Activated CD8-positive, alpha-beta T cell treated with anti-CD3 and anti-CD28 coated beads, Interleukin-2, amount 10 ng/mL, durations not matched to agents 7 days and 5 days (primary cell): ENCODE measurements at regions not wholly inside any gene's neighbourhood (a gene's known extent, or its start where the extent isn't known, plus 50 kb on each side); places are given as distances from the start of the nearest gene placed in this dataset.

ENCODE experiments used
- ATAC-seq: fragments of 150-1000 bp; cut with Tn5 transposase; one replicate; pipeline ENCODE4 v1.10.0; 2021; ENCODE audit warnings: moderate library complexity
- CTCF ChIA-PET: fragments of 350-600 bp; sonication (Branson Sonifier 250); formaldehyde crosslinking; loops from one replicate; lab custom pipeline; 2021; ENCODE audit warnings: antibody characterized with exemption; lab: Charles Lee
- POLR2A ChIA-PET: fragments of 350-600 bp; sonication (Branson Sonifier 250); formaldehyde crosslinking; loops from one replicate; lab custom pipeline; 2021; ENCODE audit warnings: antibody characterized with exemption; lab: Charles Lee
- DNase-seq: peaks from one replicate; pipeline ENCODE4 v3.0.0-alpha.2; 2020
- H3K27ac Mint-ChIP-seq: one replicate; pipeline ENCODE4 v1.8.0; 2021; ENCODE audit warnings: mild to moderate bottlenecking, mixed read lengths
- H3K27me3 Mint-ChIP-seq: one replicate; pipeline ENCODE4 v1.8.0; 2021; ENCODE audit warnings: low read depth, mixed read lengths
- H3K36me3 Mint-ChIP-seq: one replicate; pipeline ENCODE4 v1.8.0; 2021; ENCODE audit warnings: low read depth, mixed read lengths
- H3K4me1 Mint-ChIP-seq: one replicate; pipeline ENCODE4 v1.8.0; 2021; ENCODE audit warnings: low read depth, mixed read lengths
- H3K4me3 Mint-ChIP-seq: one replicate; pipeline ENCODE4 v1.8.0; 2021; ENCODE audit warnings: mild to moderate bottlenecking, mixed read lengths
- H3K9me3 Mint-ChIP-seq: one replicate; pipeline ENCODE4 v1.8.0; 2022; ENCODE audit warnings: mixed read lengths; ENCODE audit not compliant: insufficient read depth

DNA sequence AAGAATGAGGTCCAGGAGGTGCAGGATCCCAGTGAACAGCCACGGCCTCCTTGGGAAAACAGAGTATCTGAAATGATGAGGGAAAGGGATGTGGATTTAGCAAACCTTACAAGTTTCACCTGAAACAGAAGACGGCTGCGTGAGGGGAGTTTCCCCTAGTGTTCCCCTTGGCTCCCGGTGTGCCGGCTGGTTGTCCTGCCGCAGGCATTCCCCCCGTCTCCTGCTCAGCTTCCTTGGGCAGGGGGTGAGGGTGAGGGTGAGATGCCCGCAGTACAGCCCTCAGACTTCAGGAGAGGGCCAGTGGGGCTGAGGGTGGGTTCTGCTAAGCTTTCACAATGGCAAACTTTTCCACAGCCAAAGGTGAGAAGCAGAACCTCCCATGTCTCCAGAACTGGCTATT lies 201.1 kb upstream of the SOX1 start:
- Mint-ChIP-seq H3K4me1 (no peaks in the 10 kb centered on the region), H3K36me3 (no peaks in the 10 kb centered on the region), H3K4me3 (no peak overlapping the region), H3K27me3 (no peaks in the 10 kb centered on the region), H3K27ac (no peak overlapping the region), H3K9me3 (no peaks in the 10 kb centered on the region)
- ChIA-PET CTCF (no interaction called here), POLR2A (no interaction called here)
- ATAC-seq = no peak
- DNase-seq = no peak

DNA sequence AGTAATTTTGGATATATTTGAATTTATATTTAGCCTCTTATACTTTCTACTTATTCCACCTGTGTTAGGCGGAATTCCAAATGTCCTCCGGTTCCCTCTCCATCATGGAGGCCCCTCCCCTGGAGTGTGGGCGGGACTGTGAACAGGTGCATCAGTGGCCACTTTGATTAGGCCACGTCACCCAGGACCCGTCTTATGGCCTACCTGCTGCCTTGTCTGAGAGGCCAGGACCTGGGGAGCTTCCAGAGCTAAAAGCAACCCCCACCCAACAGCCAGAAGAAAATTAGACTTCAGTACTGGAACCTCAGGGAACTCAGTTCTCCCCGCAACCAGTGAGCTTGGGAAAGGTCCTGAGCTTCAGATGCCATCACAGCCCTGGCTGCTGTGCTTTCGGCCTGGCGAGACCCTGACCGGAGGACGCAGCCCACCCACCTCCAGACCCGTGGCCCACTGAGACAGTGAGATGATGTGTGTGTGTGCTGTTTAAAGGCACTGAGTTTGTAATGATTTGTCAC lies 200.2 kb upstream of the SOX1 start:
- ATAC-seq = no peak
- Mint-ChIP-seq H3K27me3 (no peaks in the 10 kb centered on the region), H3K36me3 (no peaks in the 10 kb centered on the region), H3K4me1 (no peaks in the 10 kb centered on the region), H3K4me3 (no peak overlapping the region), H3K27ac (no peak overlapping the region), H3K9me3 (no peaks in the 10 kb centered on the region)
- ChIA-PET POLR2A (no interaction called here), CTCF (no interaction called here)
- no peak for DNase-seq

DNA sequence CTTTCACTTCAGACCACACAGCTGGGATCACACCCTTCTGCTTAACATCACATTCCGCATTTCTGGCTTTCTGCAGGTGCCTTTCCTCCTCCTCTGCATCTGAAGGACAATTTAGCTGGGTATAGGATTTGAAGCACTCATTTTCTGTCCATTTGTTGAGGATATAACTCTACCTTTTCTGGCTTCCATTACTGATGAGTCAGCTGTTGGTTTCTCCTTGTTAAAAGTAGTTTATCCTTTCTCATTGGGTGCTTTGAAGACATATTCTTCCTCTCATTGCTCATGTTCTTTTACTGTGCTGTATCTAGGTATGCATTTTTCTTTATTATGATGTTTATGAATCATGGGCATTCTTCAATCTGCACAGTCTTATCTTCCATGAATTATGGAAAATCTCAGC lies 199.3 kb upstream of the SOX1 start:
- no peaks in the 10 kb centered on the region for H3K27me3 Mint-ChIP-seq
- ATAC-seq (no peak), DNase-seq (no peak)
- no peak overlapping the region for H3K4me3 Mint-ChIP-seq
- H3K27ac Mint-ChIP-seq = no peak overlapping the region
- no peaks in the 10 kb centered on the region for H3K4me1 Mint-ChIP-seq
- H3K36me3 Mint-ChIP-seq = no peaks in the 10 kb centered on the region
- H3K9me3 Mint-ChIP-seq = no peaks in the 10 kb centered on the region
- CTCF ChIA-PET = no interaction called here
- POLR2A ChIA-PET = no interaction called here

DNA sequence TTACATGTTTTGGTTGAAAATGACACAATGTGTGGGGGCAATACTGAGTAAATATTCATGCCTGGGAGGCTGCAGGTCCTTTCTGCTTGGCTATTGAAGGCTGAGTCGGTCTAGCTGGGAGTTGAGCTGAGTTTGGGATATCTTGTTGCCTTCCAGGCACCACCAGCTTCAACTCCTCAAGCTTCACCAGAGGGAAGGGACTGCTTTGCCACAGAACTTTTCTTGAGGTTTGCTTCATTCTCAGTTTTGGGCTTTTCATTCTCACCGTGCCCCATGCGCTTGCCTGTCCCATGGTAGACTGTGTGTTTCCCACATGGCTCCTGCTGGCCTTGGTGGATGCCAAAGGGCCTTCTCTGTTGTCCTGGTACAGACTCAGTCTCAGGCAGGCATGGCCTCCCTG lies 198.2 kb upstream of the SOX1 start:
- Mint-ChIP-seq H3K4me3 (no peak overlapping the region), H3K9me3 (no peaks in the 10 kb centered on the region), H3K4me1 (no peaks in the 10 kb centered on the region), H3K27ac (no peak overlapping the region), H3K36me3 (no peaks in the 10 kb centered on the region), H3K27me3 (no peaks in the 10 kb centered on the region)
- DNase-seq (no peak), ATAC-seq (no peak)
- ChIA-PET CTCF (no interaction called here), POLR2A (no interaction called here)

DNA sequence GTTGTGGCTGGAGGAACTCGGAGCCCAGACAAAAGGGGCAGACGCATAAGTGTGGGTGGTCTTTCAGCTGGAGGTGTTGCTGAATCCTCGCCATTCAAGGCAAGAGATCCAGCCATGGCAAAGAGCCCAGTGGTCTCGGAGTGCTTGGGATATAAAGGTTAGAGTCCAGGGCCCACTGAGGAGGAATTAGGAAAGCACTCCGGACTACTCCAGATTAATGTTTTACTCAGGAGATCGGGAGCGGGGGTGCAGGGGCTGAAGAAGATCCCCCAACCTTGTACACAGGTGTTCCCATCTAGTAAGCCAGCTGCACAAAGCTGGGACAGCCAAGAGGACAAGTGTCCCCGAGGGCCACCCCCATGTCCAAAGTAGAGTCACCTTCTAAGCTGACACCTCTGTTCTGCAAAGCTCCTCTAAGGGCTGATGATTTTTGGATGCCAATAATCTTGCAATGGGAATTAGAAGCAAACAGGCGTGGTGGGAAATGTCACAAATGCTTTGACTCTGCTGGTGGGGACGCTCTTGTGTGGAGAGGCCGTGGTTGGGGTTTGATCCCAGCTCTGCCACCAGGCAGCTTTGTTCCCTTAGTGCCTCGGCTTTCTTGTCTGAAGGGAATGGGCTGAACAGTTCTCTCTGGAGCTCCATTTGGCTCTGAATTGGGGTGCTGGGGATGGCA lies 194.3 kb upstream of the SOX1 start:
- DNase-seq = no peak
- H3K4me3 Mint-ChIP-seq = no peak overlapping the region
- no peaks in the 10 kb centered on the region for H3K4me1 Mint-ChIP-seq
- POLR2A ChIA-PET = no interaction called here
- no peak overlapping the region for H3K27ac Mint-ChIP-seq
- CTCF ChIA-PET = no interaction called here
- no peaks in the 10 kb centered on the region for H3K27me3 Mint-ChIP-seq
- ATAC-seq = no peak
- no peaks in the 10 kb centered on the region for H3K9me3 Mint-ChIP-seq
- no peaks in the 10 kb centered on the region for H3K36me3 Mint-ChIP-seq

DNA sequence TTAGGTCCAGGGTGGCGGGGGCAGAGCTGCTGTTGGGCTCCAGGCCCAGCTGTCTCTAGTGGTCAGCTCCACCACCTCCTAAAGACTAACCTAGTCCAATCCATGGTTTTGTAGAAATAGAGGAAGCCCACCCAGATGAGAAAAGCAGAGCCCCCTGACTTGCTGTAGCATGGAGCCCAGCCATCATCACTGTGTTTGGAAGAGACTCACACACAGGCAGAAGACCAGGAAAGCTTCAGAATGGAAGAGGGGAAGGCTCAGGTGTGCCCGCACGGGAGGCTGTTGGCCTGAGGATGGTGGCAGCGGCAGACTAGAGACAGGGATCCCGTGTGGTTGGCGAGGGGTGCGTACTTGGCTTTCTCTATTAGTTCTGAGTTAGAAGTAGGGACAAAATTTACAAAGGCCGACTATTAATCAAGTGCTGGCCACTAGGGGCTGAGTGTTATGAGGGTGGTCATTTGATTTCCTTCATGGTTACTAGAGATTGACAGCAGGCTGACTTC lies 193.2 kb upstream of the SOX1 start:
- H3K27me3 Mint-ChIP-seq = no peaks in the 10 kb centered on the region
- H3K4me1 Mint-ChIP-seq = no peaks in the 10 kb centered on the region
- no peak overlapping the region for H3K27ac Mint-ChIP-seq
- no peaks in the 10 kb centered on the region for H3K9me3 Mint-ChIP-seq
- no peaks in the 10 kb centered on the region for H3K36me3 Mint-ChIP-seq
- POLR2A ChIA-PET = no interaction called here
- DNase-seq (no peak), ATAC-seq (no peak)
- no peak overlapping the region for H3K4me3 Mint-ChIP-seq
- CTCF ChIA-PET = no interaction called here

DNA sequence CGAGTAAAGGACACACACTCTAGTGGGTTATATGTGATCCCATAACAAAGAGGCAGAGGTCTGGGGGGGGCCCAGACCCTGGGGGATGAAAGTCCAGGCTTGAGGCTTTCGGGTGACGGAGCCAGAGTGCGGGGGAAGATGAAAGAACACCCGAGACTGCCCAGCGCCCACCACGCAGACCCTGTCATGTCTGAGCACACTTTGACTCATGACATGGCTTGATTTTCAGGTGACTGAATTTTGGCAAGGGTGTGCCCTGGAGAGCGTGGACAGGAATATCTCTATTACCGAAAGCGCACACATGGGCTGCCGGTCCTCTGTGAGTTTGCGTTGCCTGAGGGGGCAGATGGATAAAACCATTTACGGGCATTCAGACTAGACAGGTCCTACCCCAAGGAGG lies 192.0 kb upstream of the SOX1 start:
- Mint-ChIP-seq H3K4me3 (no peak overlapping the region), H3K9me3 (no peaks in the 10 kb centered on the region), H3K27me3 (no peaks in the 10 kb centered on the region), H3K27ac (no peak overlapping the region), H3K4me1 (no peaks in the 10 kb centered on the region), H3K36me3 (no peaks in the 10 kb centered on the region)
- ATAC-seq = no peak
- POLR2A ChIA-PET = no interaction called here
- no peak for DNase-seq
- CTCF ChIA-PET = no interaction called here

DNA sequence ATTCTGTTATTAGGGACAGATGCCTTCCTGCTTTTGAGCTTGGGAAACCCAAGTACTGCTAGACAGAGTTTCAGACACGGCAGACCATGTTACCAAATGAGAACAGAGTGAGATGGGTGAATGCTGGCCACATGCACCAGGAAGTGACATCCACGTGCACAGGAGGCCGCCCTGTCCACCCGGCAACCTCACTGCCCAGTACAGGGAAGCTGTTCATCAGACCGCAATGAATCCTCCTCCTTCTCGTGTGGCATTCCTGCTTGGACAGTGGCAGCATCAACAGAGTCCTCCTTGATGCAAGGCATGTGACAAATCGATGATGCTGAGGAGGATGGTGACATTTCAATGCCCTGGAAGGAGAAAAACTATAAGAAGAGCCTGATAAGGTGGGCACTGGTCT lies 191.0 kb upstream of the SOX1 start:
- no peaks in the 10 kb centered on the region for H3K36me3 Mint-ChIP-seq
- H3K27me3 Mint-ChIP-seq = no peaks in the 10 kb centered on the region
- ChIA-PET POLR2A (no interaction called here), CTCF (no interaction called here)
- H3K9me3 Mint-ChIP-seq = no peaks in the 10 kb centered on the region
- H3K4me3 Mint-ChIP-seq = no peak overlapping the region
- DNase-seq (no peak), ATAC-seq (no peak)
- H3K27ac Mint-ChIP-seq = no peak overlapping the region
- no peaks in the 10 kb centered on the region for H3K4me1 Mint-ChIP-seq

DNA sequence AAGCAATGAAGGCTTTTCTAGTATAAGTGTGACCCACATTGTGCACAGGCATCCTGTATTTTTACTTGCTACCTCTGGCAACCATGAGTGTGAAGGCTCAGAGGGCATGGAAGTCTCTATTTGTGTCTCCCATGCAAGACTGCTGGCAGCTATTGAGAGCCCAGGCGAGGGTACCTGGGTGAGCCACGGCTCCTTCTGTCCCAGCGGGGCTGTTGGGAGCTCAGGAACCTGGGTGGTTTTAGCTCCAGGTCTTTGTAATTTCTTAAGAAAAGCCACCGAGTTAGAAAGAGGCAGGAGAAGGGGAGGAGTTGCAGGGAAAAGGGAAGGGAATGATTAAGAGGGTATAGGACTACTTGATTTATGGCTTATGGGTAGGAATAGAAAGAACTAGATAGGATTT lies 190.4 kb upstream of the SOX1 start:
- Mint-ChIP-seq H3K9me3 (no peaks in the 10 kb centered on the region), H3K4me3 (no peak overlapping the region), H3K27me3 (no peaks in the 10 kb centered on the region), H3K27ac (no peak overlapping the region), H3K36me3 (no peaks in the 10 kb centered on the region), H3K4me1 (no peaks in the 10 kb centered on the region)
- DNase-seq (no peak), ATAC-seq (no peak)
- CTCF ChIA-PET = no interaction called here
- POLR2A ChIA-PET = no interaction called here

DNA sequence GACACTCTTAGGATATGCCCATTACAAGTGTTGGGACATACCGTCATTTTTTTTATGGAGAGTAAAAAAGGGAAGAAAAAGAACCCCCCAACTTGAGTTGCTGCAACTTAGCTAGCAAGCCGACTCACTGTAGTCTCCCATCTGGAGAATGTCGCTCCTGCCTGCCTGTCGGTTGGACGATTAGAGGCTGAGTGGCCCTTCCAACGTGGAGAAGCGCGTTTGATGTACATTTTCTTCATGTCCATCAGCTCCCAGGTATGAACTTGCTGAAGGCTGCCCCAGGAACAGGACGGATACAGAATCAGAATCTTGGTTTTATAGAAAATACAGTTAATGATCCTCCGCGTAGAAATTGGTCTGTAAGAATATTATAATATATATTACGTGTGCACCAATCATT lies 189.0 kb upstream of the SOX1 start:
- Mint-ChIP-seq H3K36me3 (no peaks in the 10 kb centered on the region), H3K27ac (no peak overlapping the region), H3K27me3 (no peaks in the 10 kb centered on the region), H3K4me1 (no peaks in the 10 kb centered on the region), H3K9me3 (no peaks in the 10 kb centered on the region), H3K4me3 (no peak overlapping the region)
- no peak for DNase-seq
- ATAC-seq = no peak
- POLR2A ChIA-PET = no interaction called here
- CTCF ChIA-PET = no interaction called here

DNA sequence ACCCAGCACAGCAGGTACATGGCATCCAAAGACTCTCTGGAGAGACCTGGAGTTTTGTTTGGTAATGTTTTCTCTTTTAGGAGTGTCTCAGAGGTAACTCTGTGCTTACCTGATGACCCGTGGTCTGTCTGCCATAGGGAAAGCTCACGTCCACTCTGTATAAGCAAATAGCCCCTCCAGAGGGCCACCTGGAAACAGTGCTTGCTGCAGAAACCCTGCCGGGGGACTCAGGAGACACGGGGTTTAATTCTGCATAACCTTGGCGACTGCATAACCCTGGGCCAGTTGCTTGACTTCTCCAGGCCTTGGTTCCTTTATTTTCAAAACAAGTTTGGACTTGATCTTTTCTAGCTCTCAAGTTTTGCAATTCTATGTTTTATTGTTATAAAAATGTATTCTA lies 187.2 kb upstream of the SOX1 start:
- POLR2A ChIA-PET = no interaction called here
- H3K4me1 Mint-ChIP-seq = no peaks in the 10 kb centered on the region
- no peak overlapping the region for H3K27ac Mint-ChIP-seq
- H3K36me3 Mint-ChIP-seq = no peaks in the 10 kb centered on the region
- H3K9me3 Mint-ChIP-seq = no peaks in the 10 kb centered on the region
- CTCF ChIA-PET = no interaction called here
- ATAC-seq = no peak
- H3K4me3 Mint-ChIP-seq = no peak overlapping the region
- no peaks in the 10 kb centered on the region for H3K27me3 Mint-ChIP-seq
- DNase-seq = no peak

DNA sequence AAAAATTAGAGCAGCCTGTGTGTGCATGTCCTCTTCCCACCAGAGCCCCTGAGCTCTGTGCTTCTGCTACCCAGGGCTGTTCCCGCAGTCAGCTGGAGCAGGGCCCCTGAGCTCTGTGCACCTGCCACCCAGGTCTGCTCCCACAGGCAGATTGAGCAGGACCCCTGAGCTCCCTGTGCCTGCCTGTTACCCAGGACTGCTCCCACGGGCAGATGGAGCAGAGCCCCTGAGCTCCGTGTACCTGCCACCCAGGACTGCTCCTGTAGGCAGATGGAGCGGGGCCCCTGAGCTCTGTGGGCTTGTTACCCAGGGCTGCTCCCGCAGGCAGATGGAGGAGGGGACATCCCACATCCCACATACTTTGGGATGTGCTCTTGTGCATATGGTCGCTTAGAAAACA lies 186.8 kb upstream of the SOX1 start:
- no peak for DNase-seq
- H3K4me3 Mint-ChIP-seq = no peak overlapping the region

DNA sequence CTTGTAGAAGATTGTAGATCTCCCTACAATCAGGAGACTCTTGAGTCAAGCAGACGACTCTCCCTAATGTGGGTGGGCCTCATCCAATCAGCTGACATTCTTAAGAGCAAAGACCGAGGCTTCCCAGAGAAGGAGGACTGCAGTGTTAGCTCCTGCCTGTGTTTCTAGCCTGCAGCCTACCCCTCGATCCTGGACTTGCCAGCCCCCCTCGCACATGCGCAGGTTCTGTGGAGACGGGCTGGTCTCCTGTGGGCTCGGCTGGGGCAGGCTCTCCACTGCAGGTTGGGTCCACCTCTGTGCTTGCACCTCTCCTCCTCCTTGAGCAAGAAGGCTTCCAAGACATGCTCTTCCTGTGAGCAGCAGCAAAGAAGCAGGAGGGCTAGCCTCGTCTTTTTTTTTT lies 185.2 kb upstream of the SOX1 start:
- Mint-ChIP-seq H3K27ac (no peak overlapping the region), H3K9me3 (no peaks in the 10 kb centered on the region), H3K4me1 (no peaks in the 10 kb centered on the region), H3K27me3 (no peaks in the 10 kb centered on the region), H3K4me3 (no peak overlapping the region), H3K36me3 (no peaks in the 10 kb centered on the region)
- ATAC-seq = no peak
- CTCF ChIA-PET = no interaction called here
- POLR2A ChIA-PET = no interaction called here
- DNase-seq = no peak

More for the DNA sequence above, 186.8 kb upstream of the SOX1 start:
- Mint-ChIP-seq H3K4me1 (no peaks in the 10 kb centered on the region), H3K27ac (no peak overlapping the region), H3K9me3 (no peaks in the 10 kb centered on the region), H3K36me3 (no peaks in the 10 kb centered on the region), H3K27me3 (no peaks in the 10 kb centered on the region)
- ATAC-seq = no peak
- ChIA-PET POLR2A (no interaction called here), CTCF (no interaction called here)
